ENCODE measurements at regions not wholly inside any gene's neighbourhood (a gene's known extent, or its start where the extent isn't known, plus 50 kb on each side); places are given as distances from the start of the nearest gene placed in this dataset.
A peak's percentile ranks its signal among the peaks of the same experiment; 100 is the strongest.
"Not testable (repeated sequence)": the region's sequence is repeated elsewhere in the genome, so short reads cannot be mapped to it uniquely, and the experiment has no call there.

- Histone ChIP-seq H3K27me3 (peaks cover 48% of the 10 kb centered on the region), H3K4me3 (ENCODE audit: low read depth, low read length) (peak overlapping the region; percentile 43)
- DNase-seq: peak; percentile 91
- not testable (repeated sequence) for H3K36me3 ChIP-seq, H3K4me1 ChIP-seq, H3K9me3 ChIP-seq
- TF ChIP-seq, protein P1, sequence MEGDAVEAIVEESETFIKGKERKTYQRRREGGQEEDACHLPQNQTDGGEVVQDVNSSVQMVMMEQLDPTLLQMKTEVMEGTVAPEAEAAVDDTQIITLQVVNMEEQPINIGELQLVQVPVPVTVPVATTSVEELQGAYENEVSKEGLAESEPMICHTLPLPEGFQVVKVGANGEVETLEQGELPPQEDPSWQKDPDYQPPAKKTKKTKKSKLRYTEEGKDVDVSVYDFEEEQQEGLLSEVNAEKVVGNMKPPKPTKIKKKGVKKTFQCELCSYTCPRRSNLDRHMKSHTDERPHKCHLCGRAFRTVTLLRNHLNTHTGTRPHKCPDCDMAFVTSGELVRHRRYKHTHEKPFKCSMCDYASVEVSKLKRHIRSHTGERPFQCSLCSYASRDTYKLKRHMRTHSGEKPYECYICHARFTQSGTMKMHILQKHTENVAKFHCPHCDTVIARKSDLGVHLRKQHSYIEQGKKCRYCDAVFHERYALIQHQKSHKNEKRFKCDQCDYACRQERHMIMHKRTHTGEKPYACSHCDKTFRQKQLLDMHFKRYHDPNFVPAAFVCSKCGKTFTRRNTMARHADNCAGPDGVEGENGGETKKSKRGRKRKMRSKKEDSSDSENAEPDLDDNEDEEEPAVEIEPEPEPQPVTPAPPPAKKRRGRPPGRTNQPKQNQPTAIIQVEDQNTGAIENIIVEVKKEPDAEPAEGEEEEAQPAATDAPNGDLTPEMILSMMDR (IDR thresholded peaks at IDR 0.05; ENCODE audit: low read depth, low read length): peak; percentile 78
Observed at GRCh38 chr17:64776720-64777414, 114.8 kb upstream of the SMURF2 start.

GRCh38 chr17:64775701-64776570, 113.8 kb upstream of the SMURF2 start:
- no peaks in the 10 kb centered on the region for H3K36me3 ChIP-seq
- TF ChIP-seq, protein P1 (IDR thresholded peaks at IDR 0.05; ENCODE audit: low read depth, low read length): no peak
- H3K4me1 ChIP-seq: peaks cover 6% of the 10 kb centered on the region
- H3K27me3 ChIP-seq: peaks cover 40% of the 10 kb centered on the region
- no peaks in the 10 kb centered on the region for H3K9me3 ChIP-seq
- no peak overlapping the region for H3K4me3 ChIP-seq (ENCODE audit: low read depth, low read length)
- DNase-seq: no peak

DNA sequence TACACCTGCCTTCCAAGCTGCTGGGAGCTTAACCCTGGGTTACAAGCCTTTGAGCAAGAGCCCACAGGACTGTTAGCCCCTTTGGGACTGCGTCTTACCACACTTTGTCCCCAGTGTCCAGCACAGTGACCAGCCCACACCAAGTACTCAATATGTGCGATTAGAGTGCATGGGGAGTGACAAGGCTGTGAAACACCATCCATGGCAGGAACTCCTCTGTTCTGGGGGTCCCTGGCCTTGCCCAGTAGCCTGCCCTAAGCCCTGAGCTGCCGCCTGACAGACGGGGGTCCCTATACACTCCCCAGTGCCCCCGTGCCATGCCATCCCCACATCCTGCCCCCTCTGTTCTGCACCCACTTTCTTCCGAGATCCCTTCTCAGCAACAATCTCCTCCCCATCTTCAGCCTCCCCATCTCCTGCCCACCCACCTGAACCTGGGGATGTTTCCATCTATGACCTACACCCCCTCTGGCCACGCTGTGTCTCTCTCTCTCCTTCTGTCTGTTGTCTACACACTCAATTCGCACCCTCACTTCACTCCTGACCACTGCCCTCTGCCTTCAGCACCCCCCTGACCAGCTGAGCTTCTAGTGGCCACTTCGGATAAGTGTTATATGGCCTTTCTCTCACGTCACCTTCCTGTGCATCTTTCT, 112.9 kb upstream of the SMURF2 start:
- Histone ChIP-seq H3K27me3 (peaks cover 31% of the 10 kb centered on the region), H3K4me3 (ENCODE audit: low read depth, low read length) (no peak overlapping the region), H3K4me1 (peaks cover 6% of the 10 kb centered on the region), H3K9me3 (no peaks in the 10 kb centered on the region), H3K36me3 (no peaks in the 10 kb centered on the region)
- no peak for DNase-seq
- TF ChIP-seq, protein P1 (IDR thresholded peaks at IDR 0.05; ENCODE audit: low read depth, low read length): no peak

DNA sequence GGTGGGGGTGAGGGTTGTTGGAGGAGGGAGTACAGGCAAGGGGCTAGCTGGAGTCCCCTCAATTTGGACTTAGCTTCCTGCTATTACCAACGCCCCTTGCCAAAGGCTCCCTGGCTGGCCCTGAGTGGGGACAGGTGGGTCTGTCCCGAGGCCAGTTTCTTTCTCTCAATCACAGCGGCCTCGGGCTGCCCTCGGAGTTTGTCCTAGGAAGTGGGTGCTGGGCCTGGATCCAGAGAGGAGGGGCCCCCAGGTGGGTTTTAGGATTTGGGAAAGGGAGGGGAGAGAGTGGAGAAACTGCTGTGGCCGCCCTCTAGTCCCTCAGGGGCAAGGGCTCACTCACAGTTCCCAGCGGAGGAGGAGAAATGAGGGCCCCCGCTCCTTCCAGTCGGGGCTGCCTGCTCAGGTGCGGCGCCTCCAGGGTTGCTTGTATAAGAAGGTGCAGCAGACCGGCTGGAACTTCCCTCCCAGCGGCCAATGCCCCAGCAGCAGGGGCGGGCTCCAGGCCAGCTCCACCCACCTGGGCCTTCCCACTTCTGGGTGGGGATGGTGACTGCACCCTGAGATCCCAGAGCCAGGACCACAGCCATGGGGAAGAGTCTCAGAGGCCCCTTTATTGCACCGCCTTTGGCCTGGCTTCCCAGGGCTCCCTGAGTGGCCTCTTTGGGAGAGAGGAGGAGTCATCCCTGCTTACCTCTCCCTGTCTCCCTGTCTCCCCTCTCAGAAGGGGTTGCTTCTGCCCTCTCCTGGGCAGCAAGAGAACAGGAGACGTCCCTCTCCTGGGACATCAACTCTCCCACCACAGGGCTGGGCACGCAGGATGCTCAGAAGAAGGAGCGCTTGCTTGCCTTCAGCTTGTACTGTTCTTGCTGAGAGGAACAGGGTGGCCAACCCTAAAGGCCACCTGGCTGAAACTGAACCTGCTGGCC, 112.0 kb upstream of the SMURF2 start:
- H3K9me3 ChIP-seq: no peaks in the 10 kb centered on the region
- peaks cover 6% of the 10 kb centered on the region for H3K4me1 ChIP-seq
- H3K36me3 ChIP-seq: no peaks in the 10 kb centered on the region
- DNase-seq: peak; percentile 55
- peaks cover 22% of the 10 kb centered on the region for H3K27me3 ChIP-seq
- TF ChIP-seq, protein P1 (IDR thresholded peaks at IDR 0.05; ENCODE audit: low read depth, low read length): peak; percentile 60
- H3K4me3 ChIP-seq (ENCODE audit: low read depth, low read length): no peak overlapping the region

DNA sequence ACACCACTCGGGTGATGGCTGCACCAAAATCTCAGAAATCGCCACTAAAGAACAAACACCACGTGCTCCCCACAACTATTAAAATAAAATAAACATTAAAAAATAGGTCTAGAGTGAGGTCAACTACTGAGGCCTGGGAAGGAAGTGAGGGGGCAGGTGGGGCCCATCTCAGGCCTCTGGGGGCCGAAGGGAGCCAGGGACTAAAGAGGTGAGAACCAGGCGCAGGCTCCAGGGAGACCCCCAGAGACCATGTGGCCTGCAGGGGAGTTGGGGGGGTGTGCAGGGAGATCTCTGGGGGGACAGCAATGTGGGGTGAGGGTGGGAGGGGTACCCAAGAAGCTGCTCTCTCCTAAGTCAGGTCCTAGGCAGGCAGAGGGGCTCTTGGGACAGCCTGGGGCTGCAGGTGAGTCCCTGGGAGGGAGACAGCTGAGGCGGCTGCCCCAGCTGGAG, 111.3 kb upstream of the SMURF2 start:
- Histone ChIP-seq H3K9me3 (no peaks in the 10 kb centered on the region), H3K27me3 (peaks cover 15% of the 10 kb centered on the region), H3K4me1 (peaks cover 6% of the 10 kb centered on the region), H3K4me3 (ENCODE audit: low read depth, low read length) (no peak overlapping the region), H3K36me3 (no peaks in the 10 kb centered on the region)
- TF ChIP-seq, protein P1 (IDR thresholded peaks at IDR 0.05; ENCODE audit: low read depth, low read length): no peak
- no peak for DNase-seq
